ENCODE measurements at regions not wholly inside any gene's neighbourhood (a gene's known extent, or its start where the extent isn't known, plus 50 kb on each side); places are given as distances from the start of the nearest gene placed in this dataset.

DNA sequence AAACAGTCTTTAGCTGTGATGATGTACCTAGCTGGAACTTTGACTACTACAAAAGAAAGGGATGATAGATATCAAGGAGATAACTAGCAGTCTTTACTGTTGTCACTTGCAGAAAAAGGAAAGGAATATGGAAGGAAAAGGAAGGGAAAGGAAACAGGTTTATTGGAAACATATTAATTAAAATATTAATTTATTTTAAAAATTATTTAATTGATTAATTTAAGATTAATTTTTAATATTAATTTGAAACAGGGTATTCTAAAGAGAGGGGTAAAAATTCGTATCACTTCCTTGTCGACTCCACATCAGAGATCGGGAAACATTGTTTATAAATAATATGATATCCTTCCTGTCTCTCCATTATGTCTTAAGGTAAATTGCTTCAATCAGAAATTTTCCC lies 186.5 kb upstream of the IL15 start:
- no peak for TF ChIP-seq POLR2AphosphoS5 (IDR thresholded peaks at IDR 0.05)
- TF ChIP-seq, protein P1, sequence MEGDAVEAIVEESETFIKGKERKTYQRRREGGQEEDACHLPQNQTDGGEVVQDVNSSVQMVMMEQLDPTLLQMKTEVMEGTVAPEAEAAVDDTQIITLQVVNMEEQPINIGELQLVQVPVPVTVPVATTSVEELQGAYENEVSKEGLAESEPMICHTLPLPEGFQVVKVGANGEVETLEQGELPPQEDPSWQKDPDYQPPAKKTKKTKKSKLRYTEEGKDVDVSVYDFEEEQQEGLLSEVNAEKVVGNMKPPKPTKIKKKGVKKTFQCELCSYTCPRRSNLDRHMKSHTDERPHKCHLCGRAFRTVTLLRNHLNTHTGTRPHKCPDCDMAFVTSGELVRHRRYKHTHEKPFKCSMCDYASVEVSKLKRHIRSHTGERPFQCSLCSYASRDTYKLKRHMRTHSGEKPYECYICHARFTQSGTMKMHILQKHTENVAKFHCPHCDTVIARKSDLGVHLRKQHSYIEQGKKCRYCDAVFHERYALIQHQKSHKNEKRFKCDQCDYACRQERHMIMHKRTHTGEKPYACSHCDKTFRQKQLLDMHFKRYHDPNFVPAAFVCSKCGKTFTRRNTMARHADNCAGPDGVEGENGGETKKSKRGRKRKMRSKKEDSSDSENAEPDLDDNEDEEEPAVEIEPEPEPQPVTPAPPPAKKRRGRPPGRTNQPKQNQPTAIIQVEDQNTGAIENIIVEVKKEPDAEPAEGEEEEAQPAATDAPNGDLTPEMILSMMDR (IDR thresholded peaks at IDR 0.05) = no peak
